ENCODE measurements at regions not wholly inside any gene's neighbourhood (a gene's known extent, or its start where the extent isn't known, plus 50 kb on each side); places are given as distances from the start of the nearest gene placed in this dataset.
A peak's percentile ranks its signal among the peaks of the same experiment; 100 is the strongest.

DNA sequence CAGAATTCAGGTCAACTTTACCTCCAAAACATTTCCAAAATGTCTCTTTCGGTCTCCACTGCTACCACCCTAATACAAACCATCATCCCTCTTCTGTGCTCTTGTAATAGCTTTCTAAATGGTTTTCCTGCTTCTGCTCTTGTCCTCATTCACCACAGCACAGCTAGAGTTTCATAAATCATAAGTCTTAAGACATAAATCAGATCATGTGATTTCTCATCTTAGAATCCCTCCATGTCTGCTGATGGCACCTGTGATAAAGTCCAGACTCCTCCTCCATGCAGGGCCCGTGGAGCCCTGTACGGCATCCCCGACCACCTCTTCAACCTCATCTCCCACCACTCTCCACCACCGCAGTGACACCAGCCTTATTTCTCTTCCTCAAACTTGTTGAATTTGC lies 212.3 kb upstream of the MKLN1 start:
- no peak overlapping the region for H3K27ac Mint-ChIP-seq
- no peaks in the 10 kb centered on the region for H3K9me3 Mint-ChIP-seq
- H3K4me3 Mint-ChIP-seq: no peak overlapping the region

DNA sequence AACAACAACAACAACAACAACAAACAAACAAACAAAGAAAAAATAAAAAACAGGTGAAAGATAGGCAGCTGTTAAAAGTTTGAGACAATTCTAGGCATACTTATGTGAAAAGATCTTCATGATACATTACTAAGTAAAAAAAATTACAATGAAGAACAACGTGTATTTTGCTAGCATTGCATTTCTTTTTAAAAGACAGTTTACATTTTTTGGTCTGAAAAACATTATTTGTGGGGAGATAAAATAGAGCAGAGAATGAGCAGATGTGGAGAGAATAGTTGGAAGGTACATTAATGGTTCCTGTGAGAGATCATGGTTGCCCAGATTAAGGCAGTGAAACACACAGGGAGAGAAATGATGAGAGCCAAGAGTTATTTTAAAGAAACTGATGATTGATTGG lies 210.2 kb upstream of the MKLN1 start:
- Mint-ChIP-seq H3K4me1 (ENCODE audit: low read depth in 2 of 2) (peaks cover 3 to 4% of the 10 kb centered on the region in 2 donors), H3K27ac (no peak overlapping the region), H3K4me3 (no peak overlapping the region), H3K9me3 (no peaks in the 10 kb centered on the region), H3K36me3 (ENCODE audit: insufficient read depth) (no peaks in the 10 kb centered on the region), H3K27me3 (no peaks in the 10 kb centered on the region)
- no peak for DNase-seq
- ATAC-seq (replicated peaks): no peak

More for the DNA sequence above, 212.3 kb upstream of the MKLN1 start:
- ATAC-seq (replicated peaks) (no peak), DNase-seq (no peak)
- Mint-ChIP-seq H3K4me1 (ENCODE audit: low read depth in 2 of 2) (peaks cover 5 to 12% of the 10 kb centered on the region in 2 donors), H3K27me3 (no peaks in the 10 kb centered on the region), H3K36me3 (ENCODE audit: insufficient read depth) (no peaks in the 10 kb centered on the region)

DNA sequence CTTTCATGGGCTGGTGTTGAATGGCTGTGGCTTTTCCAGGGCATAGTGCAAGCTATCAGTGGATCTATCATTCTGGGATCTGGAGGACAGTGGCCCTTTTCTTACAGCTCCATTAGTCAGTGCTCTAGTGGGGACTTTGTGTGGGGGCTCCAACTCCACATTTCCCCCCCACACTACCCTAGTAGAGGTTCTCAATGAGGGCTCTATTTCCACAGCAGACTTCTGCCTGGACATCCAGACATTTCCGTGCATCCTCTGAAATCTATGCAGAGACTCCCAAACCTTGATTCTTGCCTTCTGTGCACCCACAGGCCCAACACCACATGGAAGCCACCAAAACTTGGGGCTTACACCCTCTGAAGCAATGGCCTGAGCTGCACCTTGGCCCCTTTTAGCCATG lies 208.3 kb upstream of the MKLN1 start:
- Mint-ChIP-seq H3K27ac (peak overlapping the region in 1 of 2 donors; percentile 61), H3K36me3 (ENCODE audit: insufficient read depth) (no peaks in the 10 kb centered on the region), H3K4me1 (ENCODE audit: low read depth in 2 of 2) (peaks cover 4 to 7% of the 10 kb centered on the region in 2 donors), H3K4me3 (no peak overlapping the region), H3K9me3 (no peaks in the 10 kb centered on the region), H3K27me3 (no peaks in the 10 kb centered on the region)
- no peak for ATAC-seq (replicated peaks)
- no peak for DNase-seq

DNA sequence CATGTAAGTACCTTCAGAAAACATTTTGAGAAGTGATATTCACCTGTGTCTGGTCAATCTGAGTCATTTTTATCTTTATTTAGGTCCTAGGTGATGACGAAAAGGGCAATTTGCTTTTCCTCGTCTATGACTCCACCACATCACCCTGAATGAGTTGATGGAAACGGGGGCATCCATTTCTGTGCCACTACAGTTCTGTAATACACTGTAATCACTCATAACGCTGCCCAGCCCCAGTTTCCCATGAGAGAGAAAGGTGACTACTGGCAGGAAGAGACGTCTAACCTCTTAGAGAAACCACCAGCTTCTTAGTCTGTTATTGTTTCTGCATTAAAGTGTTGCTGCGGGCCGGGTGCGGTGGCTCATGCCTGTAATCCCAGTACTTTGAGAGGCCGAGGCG lies 205.3 kb upstream of the MKLN1 start:
- ATAC-seq (replicated peaks) (peak; percentile 78), DNase-seq (no peak)
- Mint-ChIP-seq H3K9me3 (no peaks in the 10 kb centered on the region), H3K27ac (peak overlapping the region in 1 of 2 donors; percentile 41), H3K4me1 (ENCODE audit: low read depth in 2 of 2) (peaks cover 4 to 7% of the 10 kb centered on the region in 2 donors), H3K27me3 (peaks cover 0 to 7% of the 10 kb centered on the region in 2 donors), H3K4me3 (peak overlapping the region in 1 of 2 donors; percentile 43), H3K36me3 (ENCODE audit: insufficient read depth) (no peaks in the 10 kb centered on the region)

DNA sequence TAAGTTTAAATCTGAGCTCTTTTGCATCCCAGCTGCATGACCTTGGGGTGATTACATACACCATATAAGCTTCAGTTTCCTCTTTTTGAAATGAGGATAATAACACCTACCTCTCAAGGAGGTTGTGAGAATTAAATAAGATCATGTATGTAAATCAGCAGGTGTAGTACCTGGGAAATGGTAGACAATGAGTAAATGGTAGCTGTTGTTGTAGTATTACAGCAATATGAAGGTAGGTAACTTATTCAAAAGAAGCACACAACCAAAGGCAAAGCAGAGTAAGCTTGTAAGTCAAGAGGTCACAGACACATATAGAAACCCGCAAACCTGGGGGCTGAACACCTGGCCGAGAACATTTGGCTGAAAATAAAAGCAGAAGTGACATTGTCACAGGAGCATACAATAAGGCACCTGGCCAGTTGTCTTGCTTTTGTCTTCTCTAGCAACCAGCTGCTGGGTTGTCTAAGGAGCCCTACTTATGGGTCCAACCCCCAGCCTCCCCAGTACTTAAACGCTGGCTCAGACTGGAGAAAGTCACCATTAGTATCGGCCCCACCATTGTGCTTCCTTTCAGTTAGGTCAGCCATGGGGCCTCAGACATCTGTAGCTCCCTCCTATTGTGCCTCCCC lies 203.6 kb upstream of the MKLN1 start:
- Mint-ChIP-seq H3K27ac (no peak overlapping the region), H3K9me3 (no peaks in the 10 kb centered on the region), H3K36me3 (ENCODE audit: insufficient read depth) (no peaks in the 10 kb centered on the region), H3K4me1 (ENCODE audit: low read depth in 2 of 2) (peaks cover 4 to 7% of the 10 kb centered on the region in 2 donors), H3K4me3 (no peak overlapping the region), H3K27me3 (peaks cover 0 to 7% of the 10 kb centered on the region in 2 donors)
- ATAC-seq (replicated peaks): peak; percentile 47
- DNase-seq: no peak

DNA sequence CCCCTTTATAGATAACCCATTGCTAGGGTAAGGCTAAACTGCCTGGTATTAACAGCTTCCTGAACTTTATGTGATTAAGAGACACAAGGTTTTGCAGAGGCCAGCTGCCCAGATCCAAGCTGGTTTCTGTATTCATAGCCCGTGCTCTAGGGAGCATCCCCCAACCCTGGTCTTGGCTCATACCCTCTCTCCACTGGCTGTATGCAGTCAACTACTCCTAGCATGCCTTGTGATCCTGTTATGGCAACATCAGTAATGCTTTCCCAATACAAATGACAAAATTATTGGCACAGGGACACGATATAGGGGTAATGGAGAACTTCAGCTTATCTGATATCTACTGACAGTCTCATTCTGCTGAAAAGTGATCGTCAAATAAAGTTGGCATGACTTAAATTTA lies 202.8 kb upstream of the MKLN1 start:
- H3K9me3 Mint-ChIP-seq: no peaks in the 10 kb centered on the region
- no peak for ATAC-seq (replicated peaks)
- H3K4me3 Mint-ChIP-seq: no peak overlapping the region
- peaks cover 0 to 7% of the 10 kb centered on the region in 2 donors for H3K27me3 Mint-ChIP-seq
- no peaks in the 10 kb centered on the region for H3K36me3 Mint-ChIP-seq (ENCODE audit: insufficient read depth)
- H3K27ac Mint-ChIP-seq: no peak overlapping the region
- DNase-seq: no peak
- peaks cover 4 to 7% of the 10 kb centered on the region in 2 donors for H3K4me1 Mint-ChIP-seq (ENCODE audit: low read depth in 2 of 2)

DNA sequence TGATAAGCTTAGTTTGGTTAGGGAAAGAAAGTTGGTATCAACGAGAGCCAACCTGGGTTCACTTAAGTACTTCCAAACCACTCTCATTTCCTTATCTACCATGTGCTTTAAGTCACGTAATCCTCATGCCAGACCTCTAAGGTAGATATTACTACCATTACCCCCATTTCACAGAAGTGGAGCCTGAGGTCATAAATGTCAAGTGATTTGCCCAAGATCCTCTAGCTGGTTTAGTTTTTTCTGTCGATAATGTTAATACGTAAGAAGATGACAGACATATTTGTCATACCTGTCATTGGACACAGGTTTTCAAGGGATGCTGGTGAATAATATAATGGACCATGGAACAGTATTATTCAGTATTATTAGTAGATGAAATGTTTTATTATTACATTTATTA lies 197.4 kb upstream of the MKLN1 start:
- no peak for ATAC-seq (replicated peaks)
- Mint-ChIP-seq H3K36me3 (ENCODE audit: insufficient read depth) (no peaks in the 10 kb centered on the region), H3K4me1 (ENCODE audit: low read depth in 2 of 2) (no peaks in the 10 kb centered on the region), H3K27ac (no peak overlapping the region), H3K9me3 (no peaks in the 10 kb centered on the region), H3K27me3 (peaks cover 0 to under 1% of the 10 kb centered on the region in 2 donors), H3K4me3 (no peak overlapping the region)
- DNase-seq: no peak

DNA sequence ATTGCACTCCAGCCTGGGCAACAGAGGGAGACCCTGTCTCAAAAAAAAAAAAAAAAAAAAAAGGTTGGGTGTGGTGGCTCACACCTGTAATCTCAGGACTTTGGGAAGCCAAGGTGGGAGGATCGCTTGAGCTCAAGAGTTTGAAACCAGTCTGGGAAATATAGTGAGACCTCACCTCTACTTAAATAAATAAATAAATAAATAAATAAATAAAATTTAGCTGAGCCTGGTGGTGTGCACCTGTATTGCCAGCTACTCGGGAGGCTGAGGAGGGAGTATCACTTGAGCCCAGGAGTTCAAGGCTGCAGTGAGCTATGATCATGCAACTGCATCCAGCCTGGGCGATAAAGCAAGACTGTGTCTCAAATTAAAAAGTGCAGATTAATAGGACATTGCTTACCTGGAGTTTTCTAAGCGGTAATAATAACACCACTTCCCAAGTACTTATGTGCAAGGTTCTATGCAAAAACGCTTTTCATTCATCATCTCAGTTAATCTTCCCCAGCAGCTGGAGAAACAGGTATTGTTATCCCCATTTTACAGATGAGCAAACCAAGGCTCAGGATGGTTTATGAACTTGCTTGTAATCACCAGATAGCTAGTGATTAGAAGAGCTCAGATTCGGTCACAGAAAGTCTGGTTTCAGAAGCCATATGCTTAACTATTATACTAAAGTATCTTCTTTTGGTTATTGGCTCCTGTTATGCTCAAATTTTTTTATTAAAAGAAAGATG lies 196.5 kb upstream of the MKLN1 start:
- ATAC-seq (replicated peaks): no peak
- Mint-ChIP-seq H3K27ac (no peak overlapping the region), H3K27me3 (no peaks in the 10 kb centered on the region), H3K4me1 (ENCODE audit: low read depth in 2 of 2) (no peaks in the 10 kb centered on the region), H3K36me3 (ENCODE audit: insufficient read depth) (no peaks in the 10 kb centered on the region), H3K4me3 (no peak overlapping the region), H3K9me3 (no peaks in the 10 kb centered on the region)
- DNase-seq: no peak

DNA sequence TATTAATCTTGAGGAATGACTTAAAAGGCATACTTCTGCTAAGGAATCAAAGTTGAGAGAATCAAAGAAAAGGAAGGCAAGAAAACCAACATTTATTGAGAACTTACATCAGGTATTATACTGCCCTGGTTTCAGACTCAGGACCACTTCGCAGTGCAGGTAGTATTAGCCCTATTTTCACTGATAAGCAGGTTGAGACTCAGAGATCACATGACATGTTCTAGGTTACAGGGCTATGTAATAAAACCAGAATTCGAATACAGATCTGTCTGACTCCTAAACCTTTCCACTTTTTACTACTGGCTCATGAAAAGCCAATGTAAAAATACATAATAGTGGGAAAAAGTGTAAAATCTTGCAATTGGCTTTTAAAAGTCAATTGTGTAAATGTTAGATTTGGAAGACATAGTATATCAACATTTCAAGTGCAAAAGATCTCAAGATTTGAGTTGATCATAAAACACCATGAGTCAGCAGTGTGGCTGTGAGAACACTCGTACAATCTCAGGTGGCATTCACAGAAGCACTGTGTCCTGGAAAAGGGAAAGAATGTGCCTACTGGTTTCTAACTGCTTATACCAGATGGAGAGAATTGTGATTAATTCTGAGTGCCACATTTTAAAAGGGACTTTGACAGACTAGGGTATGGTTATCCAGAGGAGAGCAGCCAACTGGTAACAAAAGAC lies 195.8 kb upstream of the MKLN1 start:
- Mint-ChIP-seq H3K36me3 (ENCODE audit: insufficient read depth) (no peaks in the 10 kb centered on the region), H3K27me3 (no peaks in the 10 kb centered on the region), H3K27ac (no peak overlapping the region), H3K4me3 (no peak overlapping the region), H3K4me1 (ENCODE audit: low read depth in 2 of 2) (no peaks in the 10 kb centered on the region), H3K9me3 (no peaks in the 10 kb centered on the region)
- no peak for ATAC-seq (replicated peaks)
- DNase-seq: no peak

DNA sequence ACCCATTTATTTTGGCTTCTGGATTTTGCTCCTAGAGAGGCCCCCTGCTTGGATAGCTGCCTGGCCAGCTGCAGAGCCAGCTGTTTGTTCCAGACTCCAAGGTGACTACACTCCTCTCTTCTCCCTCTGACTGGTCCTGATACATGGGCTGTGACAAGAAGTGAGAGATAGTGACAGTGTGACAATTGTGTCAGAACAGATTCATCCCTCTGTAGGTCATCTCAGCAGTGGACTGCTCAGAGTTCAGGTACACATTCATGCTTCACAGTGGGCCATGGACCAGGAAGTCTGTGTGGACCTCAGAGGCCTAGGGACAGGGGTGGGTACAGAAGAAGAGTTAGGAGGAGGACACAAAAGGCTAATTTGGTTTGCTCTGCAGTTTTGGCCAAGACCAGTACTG lies 188.2 kb upstream of the MKLN1 start:
- Mint-ChIP-seq H3K36me3 (ENCODE audit: insufficient read depth) (no peaks in the 10 kb centered on the region), H3K4me1 (ENCODE audit: low read depth in 2 of 2) (no peaks in the 10 kb centered on the region), H3K9me3 (no peaks in the 10 kb centered on the region), H3K27ac (no peak overlapping the region), H3K27me3 (no peaks in the 10 kb centered on the region), H3K4me3 (no peak overlapping the region)
- no peak for DNase-seq
- no peak for ATAC-seq (replicated peaks)

DNA sequence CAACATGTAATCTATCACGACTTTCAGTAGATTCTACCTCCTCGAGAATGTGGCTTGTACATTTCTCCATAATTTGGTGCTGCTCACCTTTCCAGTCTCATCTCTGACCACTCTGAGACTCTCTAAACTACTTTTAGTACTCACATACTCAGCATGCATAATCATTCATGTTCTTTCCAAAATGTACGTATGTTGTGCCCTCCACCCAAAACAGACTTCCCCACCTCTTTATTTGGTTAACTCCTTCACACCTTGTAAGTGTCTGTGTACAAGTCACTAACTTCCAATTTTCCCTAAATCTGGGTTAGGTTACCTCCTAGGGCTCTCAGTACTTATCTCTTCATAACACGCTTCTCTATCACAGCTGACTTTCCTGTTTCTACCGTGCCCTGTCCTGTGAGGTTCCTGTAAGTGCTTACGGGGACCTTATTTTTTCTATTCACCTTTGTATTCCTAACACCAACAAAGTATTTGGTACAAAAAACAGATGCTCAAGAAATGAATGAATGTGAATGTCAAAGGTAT lies 186.2 kb upstream of the MKLN1 start:
- H3K36me3 Mint-ChIP-seq (ENCODE audit: insufficient read depth): no peaks in the 10 kb centered on the region
- no peak overlapping the region for H3K4me3 Mint-ChIP-seq
- ATAC-seq (replicated peaks) (no peak), DNase-seq (no peak)
- H3K27ac Mint-ChIP-seq: no peak overlapping the region
- no peaks in the 10 kb centered on the region for H3K4me1 Mint-ChIP-seq (ENCODE audit: low read depth in 2 of 2)
- no peaks in the 10 kb centered on the region for H3K9me3 Mint-ChIP-seq
- no peaks in the 10 kb centered on the region for H3K27me3 Mint-ChIP-seq

DNA sequence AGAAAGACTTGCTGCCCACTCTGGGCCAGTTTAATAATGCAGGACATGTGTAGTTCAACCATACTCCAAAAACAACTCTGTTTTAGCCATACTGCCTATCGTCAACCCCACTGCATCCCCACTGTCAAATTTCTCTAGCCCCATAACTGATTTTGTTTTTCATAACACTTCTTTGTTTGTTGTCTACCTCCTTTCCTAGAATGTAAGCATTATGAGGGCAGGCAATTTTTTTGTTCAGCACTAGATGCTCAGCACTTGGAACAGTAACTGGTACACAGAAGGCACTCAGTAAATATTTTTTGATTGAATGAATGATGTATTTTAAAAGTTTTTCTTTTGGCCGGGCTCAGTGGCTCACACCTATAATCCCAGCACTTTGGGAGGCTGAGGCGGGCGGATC lies 183.8 kb upstream of the MKLN1 start:
- no peaks in the 10 kb centered on the region for H3K36me3 Mint-ChIP-seq (ENCODE audit: insufficient read depth)
- no peaks in the 10 kb centered on the region for H3K27me3 Mint-ChIP-seq
- H3K9me3 Mint-ChIP-seq: no peaks in the 10 kb centered on the region
- H3K27ac Mint-ChIP-seq: no peak overlapping the region
- H3K4me1 Mint-ChIP-seq (ENCODE audit: low read depth in 2 of 2): no peaks in the 10 kb centered on the region
- DNase-seq: no peak
- ATAC-seq (replicated peaks): no peak
- H3K4me3 Mint-ChIP-seq: no peak overlapping the region

DNA sequence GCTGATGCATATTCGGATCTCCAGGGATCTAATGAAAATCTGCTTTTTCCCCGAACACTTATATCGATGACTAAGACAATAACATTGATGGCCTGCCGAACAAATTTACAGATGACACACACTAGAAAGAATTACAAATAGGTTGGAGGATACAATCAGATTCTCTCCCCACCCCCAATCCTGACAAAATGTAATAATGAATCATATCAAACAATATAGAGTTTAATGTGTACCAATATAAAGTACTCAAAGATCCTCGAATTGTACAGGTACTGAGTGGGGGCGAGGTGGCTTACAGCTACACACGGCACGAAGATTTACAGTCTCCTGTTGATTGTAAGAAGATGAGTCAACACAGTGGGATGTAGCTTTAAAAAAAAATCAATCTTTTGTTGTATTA lies 182.7 kb upstream of the MKLN1 start:
- no peak for DNase-seq
- Mint-ChIP-seq H3K9me3 (no peaks in the 10 kb centered on the region), H3K36me3 (ENCODE audit: insufficient read depth) (no peaks in the 10 kb centered on the region), H3K4me3 (no peak overlapping the region), H3K27ac (peak overlapping the region in 1 of 2 donors; percentile 23), H3K27me3 (no peaks in the 10 kb centered on the region), H3K4me1 (ENCODE audit: low read depth in 2 of 2) (no peaks in the 10 kb centered on the region)
- ATAC-seq (replicated peaks): no peak

DNA sequence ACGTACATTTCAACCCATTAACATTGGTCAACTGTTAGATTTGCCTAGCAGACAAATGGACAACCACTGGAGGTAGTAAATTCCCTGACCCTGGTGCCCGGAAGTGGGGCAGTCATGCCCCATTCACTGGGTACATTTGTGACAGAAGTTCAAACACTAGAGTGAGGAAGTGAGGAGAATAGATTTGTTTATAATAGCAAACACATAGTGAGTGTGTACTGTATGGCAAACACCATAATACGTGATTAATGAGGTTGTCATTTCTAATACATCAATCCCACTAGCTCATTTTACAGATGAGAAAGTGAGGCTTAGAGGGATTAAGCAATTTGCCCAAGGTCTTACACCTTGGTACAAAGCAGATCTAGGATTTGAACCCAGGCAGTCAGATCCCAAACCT lies 181.9 kb upstream of the MKLN1 start:
- H3K4me1 Mint-ChIP-seq (ENCODE audit: low read depth in 2 of 2): no peaks in the 10 kb centered on the region
- no peak overlapping the region for H3K4me3 Mint-ChIP-seq
- DNase-seq (no peak), ATAC-seq (replicated peaks) (no peak)
- H3K27me3 Mint-ChIP-seq: no peaks in the 10 kb centered on the region
- no peaks in the 10 kb centered on the region for H3K9me3 Mint-ChIP-seq
- H3K36me3 Mint-ChIP-seq (ENCODE audit: insufficient read depth): no peaks in the 10 kb centered on the region
- H3K27ac Mint-ChIP-seq: no peak overlapping the region
